Suppressor macrophage treated with lipopolysaccharide for 1 hour (primary cell): ENCODE measurements at regions not wholly inside any gene's neighbourhood (a gene's known extent, or its start where the extent isn't known, plus 50 kb on each side); places are given as distances from the start of the nearest gene placed in this dataset.
"Not testable (repeated sequence)": the region's sequence is repeated elsewhere in the genome, so short reads cannot be mapped to it uniquely, and the experiment has no call there.

Experiments
- DNase-seq, 3 donors: peaks; one replicate each; pipeline ENCODE4 v3.0.0-alpha.2; 2020 to 2022

- peak in 1 of 3 donors; percentile 11 for DNase-seq
Measured at GRCh38 chr1:16794609-16795008, 54.3 kb downstream of the RNU1-4 start.

- not testable (repeated sequence) for DNase-seq
Measured at GRCh38 chr1:16795119-16795518, 54.8 kb downstream of the RNU1-4 start.

- not testable (repeated sequence) for DNase-seq
Measured at GRCh38 chr1:16796179-16796578, 55.9 kb downstream of the RNU1-4 start.

GRCh38 chr1:16796625-16797046, 56.3 kb downstream of the RNU1-4 start:
- DNase-seq, result peak in 1 of 3 donors; percentile 14

- not testable (repeated sequence) for DNase-seq
Measured at GRCh38 chr1:16797065-16797464, 56.7 kb downstream of the RNU1-4 start.

- DNase-seq, result peak in 1 of 3 donors; percentile 16
Measured at GRCh38 chr1:16798050-16798449, 57.7 kb downstream of the RNU1-4 start.
